Prostate gland (tissue), 2 donors: ENCODE measurements at regions not wholly inside any gene's neighbourhood (a gene's known extent, or its start where the extent isn't known, plus 50 kb on each side); places are given as distances from the start of the nearest gene placed in this dataset.

Source experiments
- POLR2A ChIP-seq: fragments of 450-650 bp; IDR thresholded peaks from one replicate; pipeline ENCODE4 v1.6.1; 2016; ENCODE audit warnings: antibody characterized with exemption, mild to moderate bottlenecking
- TF ChIP-seq, protein P1 (sequence below), 4 experiments: fragments of 200-600 bp in 2 of 4; fragments of 450-650 bp in 2 of 4; sonication (generic) in 2 of 4; IDR thresholded peaks; 1 replicate in 3 of 4; 2 replicates in 1 of 4; pipeline ENCODE4 v1.5.1; 2016 to 2019; ENCODE audit warnings: antibody characterized with exemption in 4 of 4, mild to moderate bottlenecking in 2 of 4, moderate library complexity in 2 of 4

- TF ChIP-seq, protein P1, sequence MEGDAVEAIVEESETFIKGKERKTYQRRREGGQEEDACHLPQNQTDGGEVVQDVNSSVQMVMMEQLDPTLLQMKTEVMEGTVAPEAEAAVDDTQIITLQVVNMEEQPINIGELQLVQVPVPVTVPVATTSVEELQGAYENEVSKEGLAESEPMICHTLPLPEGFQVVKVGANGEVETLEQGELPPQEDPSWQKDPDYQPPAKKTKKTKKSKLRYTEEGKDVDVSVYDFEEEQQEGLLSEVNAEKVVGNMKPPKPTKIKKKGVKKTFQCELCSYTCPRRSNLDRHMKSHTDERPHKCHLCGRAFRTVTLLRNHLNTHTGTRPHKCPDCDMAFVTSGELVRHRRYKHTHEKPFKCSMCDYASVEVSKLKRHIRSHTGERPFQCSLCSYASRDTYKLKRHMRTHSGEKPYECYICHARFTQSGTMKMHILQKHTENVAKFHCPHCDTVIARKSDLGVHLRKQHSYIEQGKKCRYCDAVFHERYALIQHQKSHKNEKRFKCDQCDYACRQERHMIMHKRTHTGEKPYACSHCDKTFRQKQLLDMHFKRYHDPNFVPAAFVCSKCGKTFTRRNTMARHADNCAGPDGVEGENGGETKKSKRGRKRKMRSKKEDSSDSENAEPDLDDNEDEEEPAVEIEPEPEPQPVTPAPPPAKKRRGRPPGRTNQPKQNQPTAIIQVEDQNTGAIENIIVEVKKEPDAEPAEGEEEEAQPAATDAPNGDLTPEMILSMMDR (IDR thresholded peaks at IDR 0.05): no peak
- TF ChIP-seq POLR2A: no peak
Measured at GRCh38 chr22:48683640-48684039, 1144.0 kb downstream of the BRD1 start.
